ENCODE measurements at regions not wholly inside any gene's neighbourhood (a gene's known extent, or its start where the extent isn't known, plus 50 kb on each side); places are given as distances from the start of the nearest gene placed in this dataset.
A peak's percentile ranks its signal among the peaks of the same experiment; 100 is the strongest.

DNA sequence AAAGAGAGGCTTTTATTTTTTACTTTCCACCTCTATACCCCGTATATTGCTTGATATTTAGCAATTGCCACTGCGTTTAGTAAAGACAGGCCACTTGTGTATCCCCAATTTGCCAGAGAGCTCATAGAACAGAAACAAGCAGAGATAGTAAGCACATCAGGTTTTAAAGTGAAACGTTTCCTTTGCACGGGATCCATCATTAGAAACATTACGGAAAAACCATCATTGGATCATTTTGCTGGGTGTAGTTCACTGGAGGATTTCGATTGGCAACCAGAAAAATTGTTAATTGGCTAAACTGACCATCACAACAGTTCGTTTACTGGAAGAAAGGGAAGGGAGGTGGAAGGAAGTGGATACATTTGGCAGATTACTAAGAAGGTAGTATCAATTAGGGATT, 149.4 kb upstream of the STK32A start (continued):
- TF ChIP-seq NR2F2 (IDR thresholded peaks at IDR 0.05) (no peak), JUND (IDR thresholded peaks at IDR 0.05) (no peak), TAF1 (conservative IDR thresholded peaks at IDR 0.05) (no peak), GABPA (IDR thresholded peaks at IDR 0.05 in 1 of 2, conservative IDR thresholded peaks at IDR 0.05 in 1 of 2) (no peak), HNF4G (IDR thresholded peaks at IDR 0.05) (no peak), EGR1 (IDR thresholded peaks at IDR 0.05; ENCODE audit: low read depth in 2 of 2) (no peak), YY1 (IDR thresholded peaks at IDR 0.05) (no peak)
- TF ChIP-seq, protein P1, sequence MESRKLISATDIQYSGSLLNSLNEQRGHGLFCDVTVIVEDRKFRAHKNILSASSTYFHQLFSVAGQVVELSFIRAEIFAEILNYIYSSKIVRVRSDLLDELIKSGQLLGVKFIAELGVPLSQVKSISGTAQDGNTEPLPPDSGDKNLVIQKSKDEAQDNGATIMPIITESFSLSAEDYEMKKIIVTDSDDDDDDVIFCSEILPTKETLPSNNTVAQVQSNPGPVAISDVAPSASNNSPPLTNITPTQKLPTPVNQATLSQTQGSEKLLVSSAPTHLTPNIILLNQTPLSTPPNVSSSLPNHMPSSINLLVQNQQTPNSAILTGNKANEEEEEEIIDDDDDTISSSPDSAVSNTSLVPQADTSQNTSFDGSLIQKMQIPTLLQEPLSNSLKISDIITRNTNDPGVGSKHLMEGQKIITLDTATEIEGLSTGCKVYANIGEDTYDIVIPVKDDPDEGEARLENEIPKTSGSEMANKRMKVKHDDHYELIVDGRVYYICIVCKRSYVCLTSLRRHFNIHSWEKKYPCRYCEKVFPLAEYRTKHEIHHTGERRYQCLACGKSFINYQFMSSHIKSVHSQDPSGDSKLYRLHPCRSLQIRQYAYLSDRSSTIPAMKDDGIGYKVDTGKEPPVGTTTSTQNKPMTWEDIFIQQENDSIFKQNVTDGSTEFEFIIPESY (IDR thresholded peaks at IDR 0.05), result no peak
- TF ChIP-seq, protein P2, sequence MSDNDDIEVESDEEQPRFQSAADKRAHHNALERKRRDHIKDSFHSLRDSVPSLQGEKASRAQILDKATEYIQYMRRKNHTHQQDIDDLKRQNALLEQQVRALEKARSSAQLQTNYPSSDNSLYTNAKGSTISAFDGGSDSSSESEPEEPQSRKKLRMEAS (IDR thresholded peaks at IDR 0.05), result no peak

DNA sequence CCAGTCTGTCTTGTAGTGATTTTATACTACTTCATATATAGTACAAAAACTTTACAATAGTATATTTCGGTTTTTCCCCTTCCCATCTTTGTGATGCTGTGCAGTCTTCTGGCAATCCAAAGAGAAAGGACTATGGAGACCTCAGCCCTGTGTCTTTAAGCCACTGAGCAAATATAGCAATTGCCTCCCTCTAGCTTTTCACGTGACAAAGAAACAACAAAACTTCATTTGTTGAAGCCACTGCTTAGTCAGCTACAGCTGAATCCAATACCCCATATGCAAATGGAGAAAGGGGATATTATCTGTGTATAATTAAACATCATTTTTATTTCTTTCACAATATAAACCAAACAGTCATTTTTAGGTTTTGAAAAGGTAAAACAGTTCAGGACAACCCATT, 142.8 kb upstream of the STK32A start:
- TF ChIP-seq FOXA1 (IDR thresholded peaks at IDR 0.05) (no peak), HNF4G (IDR thresholded peaks at IDR 0.05) (no peak), NR2F2 (IDR thresholded peaks at IDR 0.05) (no peak)
- TF ChIP-seq, protein P3, sequence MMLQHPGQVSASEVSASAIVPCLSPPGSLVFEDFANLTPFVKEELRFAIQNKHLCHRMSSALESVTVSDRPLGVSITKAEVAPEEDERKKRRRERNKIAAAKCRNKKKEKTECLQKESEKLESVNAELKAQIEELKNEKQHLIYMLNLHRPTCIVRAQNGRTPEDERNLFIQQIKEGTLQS (IDR thresholded peaks at IDR 0.05), result no peak
- Histone ChIP-seq H3K9ac (ENCODE audit: low read depth in 1 of 2, low read length in 2 of 2) (no peak overlapping the region), H3K4me3 (ENCODE audit: low read depth in 1 of 3, low read length in 3 of 3) (no peak overlapping the region), H3K27me3 (ENCODE audit: control insufficient read depth in 4 of 4, insufficient read depth in 4 of 4, low read length in 3 of 4) (no peaks in the 10 kb centered on the region), H3K27ac (ENCODE audit: low read depth in 1 of 2, low read length in 2 of 2) (no peak overlapping the region), H3K36me3 (ENCODE audit: control insufficient read depth in 4 of 4, insufficient read depth in 3 of 4, low read depth in 1 of 4, low read length in 3 of 4) (no peaks in the 10 kb centered on the region), H3K4me1 (ENCODE audit: control insufficient read depth in 4 of 4, insufficient read depth in 4 of 4, low read length in 3 of 4) (no peaks in the 10 kb centered on the region), H3K9me3 (ENCODE audit: control insufficient read depth in 4 of 4, low read length in 3 of 4) (no peaks in the 10 kb centered on the region)
- 53% methylated on average over 2 of the region's 2 CpGs for WGBS
- no peak for DNase-seq (ENCODE audit: low spot score)

DNA sequence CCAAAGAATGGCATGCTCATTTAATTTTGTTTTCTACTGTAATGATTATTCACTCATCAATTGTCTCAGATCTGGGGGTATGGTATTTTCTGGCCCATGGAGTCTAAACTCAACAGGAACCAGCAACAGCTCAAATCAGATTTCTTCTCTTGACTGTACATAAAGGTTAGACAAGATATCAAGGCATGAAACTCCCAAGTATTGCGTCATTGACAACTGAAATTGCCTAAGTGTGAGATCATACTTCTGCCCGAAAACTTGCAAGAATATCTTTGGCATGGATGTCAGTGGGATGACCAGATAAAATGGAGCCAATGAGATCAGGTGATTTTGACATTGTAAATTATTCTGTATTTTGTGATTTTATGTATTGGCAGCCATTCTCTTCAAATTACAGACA, 141.7 kb upstream of the STK32A start:
- WGBS, result 32% methylated on average over 2 of the region's 2 CpGs
- TF ChIP-seq HNF4A (conservative IDR thresholded peaks at IDR 0.05), result peak in 1 of 2 donors; percentile 22
- TF ChIP-seq JUND (IDR thresholded peaks at IDR 0.05), result peak; percentile 90 to 96
- TF ChIP-seq, protein P3 (IDR thresholded peaks at IDR 0.05), result peak; percentile 90
- TF ChIP-seq NR2F2 (IDR thresholded peaks at IDR 0.05), result no peak
- TF ChIP-seq, protein P1 (IDR thresholded peaks at IDR 0.05), result no peak
- TF ChIP-seq RXRA (IDR thresholded peaks at IDR 0.05), result peak in 1 of 2 donors; percentile 29
- TF ChIP-seq SP1 (IDR thresholded peaks at IDR 0.05), result no peak
- no peak for TF ChIP-seq EGR1 (IDR thresholded peaks at IDR 0.05; ENCODE audit: low read depth in 2 of 2)
- peaks cover 0 to 2% (median 1%) of the 10 kb centered on the region in 4 donors for H3K4me1 ChIP-seq (ENCODE audit: control insufficient read depth in 4 of 4, insufficient read depth in 4 of 4, low read length in 3 of 4)

More for the DNA sequence above, 141.7 kb upstream of the STK32A start:
- Histone ChIP-seq H3K9me3 (ENCODE audit: control insufficient read depth in 4 of 4, low read length in 3 of 4) (no peaks in the 10 kb centered on the region), H3K36me3 (ENCODE audit: control insufficient read depth in 4 of 4, insufficient read depth in 3 of 4, low read depth in 1 of 4, low read length in 3 of 4) (no peaks in the 10 kb centered on the region), H3K4me3 (ENCODE audit: low read depth in 1 of 3, low read length in 3 of 3) (no peak overlapping the region), H3K27me3 (ENCODE audit: control insufficient read depth in 4 of 4, insufficient read depth in 4 of 4, low read length in 3 of 4) (no peaks in the 10 kb centered on the region), H3K27ac (ENCODE audit: low read depth in 1 of 2, low read length in 2 of 2) (no peak overlapping the region), H3K9ac (ENCODE audit: low read depth in 1 of 2, low read length in 2 of 2) (no peak overlapping the region)
- no peak for DNase-seq (ENCODE audit: low spot score)
